HG03432 (cell line): ENCODE measurements at regions not wholly inside any gene's neighbourhood (a gene's known extent, or its start where the extent isn't known, plus 50 kb on each side); places are given as distances from the start of the nearest gene placed in this dataset.
A peak's percentile ranks its signal among the peaks of the same experiment; 100 is the strongest.
"Not testable (repeated sequence)": the region's sequence is repeated elsewhere in the genome, so short reads cannot be mapped to it uniquely, and the experiment has no call there.

ENCODE experiments used
- ATAC-seq: cut with Tn5 transposase; IDR thresholded peaks from one replicate; pipeline ENCODE4 v1.9.1; 2021; ENCODE audit warnings: mild to moderate bottlenecking, moderate library complexity; ENCODE audit not compliant: unreplicated experiment

- ATAC-seq = no peak
Measured at GRCh38 chr10:22158426-22158825, 59.4 kb downstream of the EBLN1 start.

GRCh38 chr10:22156750-22157149, 61.1 kb downstream of the EBLN1 start:
- ATAC-seq = no peak

GRCh38 chr10:22152403-22152802, 65.4 kb downstream of the EBLN1 start:
- no peak for ATAC-seq

- no peak for ATAC-seq
Measured at GRCh38 chr10:22150842-22151241, 67.0 kb downstream of the EBLN1 start.

- no peak for ATAC-seq
Measured at GRCh38 chr10:22148961-22149360, 68.9 kb downstream of the EBLN1 start.

- not testable (repeated sequence) for ATAC-seq
Measured at GRCh38 chr10:22145873-22146272, 71.9 kb downstream of the EBLN1 start.

GRCh38 chr10:22137542-22137941, 80.3 kb downstream of the EBLN1 start:
- ATAC-seq = no peak

DNA sequence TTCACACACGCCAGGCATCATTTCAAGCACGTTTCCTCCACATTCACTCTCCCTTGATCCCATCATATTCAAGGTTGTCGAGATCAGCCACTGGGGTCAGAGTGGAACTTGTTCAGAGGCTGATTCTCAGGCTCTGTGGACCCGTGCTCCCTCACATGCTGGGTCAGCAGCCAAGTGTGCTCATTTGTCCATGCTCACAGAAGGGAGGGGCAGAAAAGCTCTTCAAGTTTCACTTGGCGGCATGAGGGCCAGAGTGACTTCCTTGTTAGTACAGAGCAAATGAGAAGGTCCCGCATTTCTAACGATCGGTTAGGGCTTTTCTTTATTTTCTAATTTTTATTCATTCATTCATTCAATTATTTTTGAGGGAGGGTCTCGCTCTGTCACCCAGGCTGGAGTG, 82.2 kb downstream of the EBLN1 start:
- ATAC-seq = no peak

GRCh38 chr10:22133749-22134624, 83.8 kb downstream of the EBLN1 start:
- peak; percentile 84 for ATAC-seq

GRCh38 chr10:22130824-22131223, 87.0 kb downstream of the EBLN1 start:
- not testable (repeated sequence) for ATAC-seq

DNA sequence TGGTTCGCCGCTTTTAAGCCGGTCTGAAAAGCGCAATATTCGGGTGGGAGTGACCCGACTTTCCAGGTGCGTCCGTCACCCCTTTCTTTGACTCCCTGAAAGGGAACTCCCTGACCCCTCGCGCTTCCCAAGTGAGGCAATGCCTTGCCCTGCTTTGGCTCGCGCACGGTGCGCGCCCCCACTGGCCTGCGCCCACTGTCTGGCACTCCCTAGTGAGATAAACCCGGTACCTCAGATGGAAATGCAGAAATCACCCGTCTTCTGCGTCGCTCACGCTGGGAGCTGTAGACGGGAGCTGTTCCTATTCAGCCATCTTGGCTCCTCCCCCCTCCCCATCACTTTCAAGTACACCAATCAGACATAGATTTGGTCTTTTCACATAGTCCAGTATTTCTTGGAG, 88.2 kb downstream of the EBLN1 start:
- not testable (repeated sequence) for ATAC-seq

- not testable (repeated sequence) for ATAC-seq
Measured at GRCh38 chr10:22121181-22121580, 96.6 kb downstream of the EBLN1 start.

- not testable (repeated sequence) for ATAC-seq
Measured at GRCh38 chr10:22120072-22120471, 97.7 kb downstream of the EBLN1 start.

- not testable (repeated sequence) for ATAC-seq
Measured at GRCh38 chr10:22119575-22119974, 98.2 kb downstream of the EBLN1 start.

DNA sequence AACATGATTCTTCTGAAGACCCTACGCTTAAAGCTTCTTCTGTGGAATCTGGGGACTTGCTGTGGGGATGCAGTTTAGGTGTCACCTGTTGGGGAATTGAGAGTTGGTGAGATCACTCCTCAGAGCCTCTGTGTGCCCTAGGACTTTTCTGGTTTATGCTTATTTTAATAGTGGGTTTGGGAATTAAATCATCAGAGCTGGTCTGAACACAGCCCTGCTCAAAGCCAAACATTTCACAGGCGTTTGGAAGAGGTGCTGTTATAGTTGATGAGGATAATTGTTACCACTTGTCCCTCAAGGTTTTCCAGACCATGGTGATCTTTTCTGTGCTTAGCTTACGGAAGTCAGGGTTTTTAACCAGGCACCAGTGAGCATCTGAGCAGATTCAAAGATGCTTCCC, 106.1 kb downstream of the EBLN1 start:
- no peak for ATAC-seq

DNA sequence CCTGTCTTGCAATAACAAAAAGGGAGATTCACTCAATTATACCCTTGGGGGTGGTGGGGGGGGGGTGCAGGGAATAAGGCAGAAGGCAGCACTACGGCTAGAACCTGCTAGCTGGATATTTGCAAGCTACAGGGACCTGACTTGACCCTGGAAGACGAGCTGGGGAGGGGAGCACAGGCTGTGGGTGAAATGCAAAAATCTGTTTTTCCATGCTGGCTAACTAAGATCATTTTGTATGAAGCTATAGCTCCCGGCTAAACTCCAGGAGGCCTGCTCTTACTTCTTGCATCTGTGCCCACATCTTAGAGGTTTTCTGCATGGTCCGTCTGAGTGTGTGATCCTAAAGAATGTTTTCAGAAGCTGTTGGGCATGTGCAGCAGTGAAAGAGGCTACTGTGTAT, 106.6 kb downstream of the EBLN1 start:
- no peak for ATAC-seq

GRCh38 chr10:22110761-22111160, 107.1 kb downstream of the EBLN1 start:
- no peak for ATAC-seq

GRCh38 chr10:22105270-22105669, 101.7 kb upstream of the DNAJC1 start:
- ATAC-seq = no peak

DNA sequence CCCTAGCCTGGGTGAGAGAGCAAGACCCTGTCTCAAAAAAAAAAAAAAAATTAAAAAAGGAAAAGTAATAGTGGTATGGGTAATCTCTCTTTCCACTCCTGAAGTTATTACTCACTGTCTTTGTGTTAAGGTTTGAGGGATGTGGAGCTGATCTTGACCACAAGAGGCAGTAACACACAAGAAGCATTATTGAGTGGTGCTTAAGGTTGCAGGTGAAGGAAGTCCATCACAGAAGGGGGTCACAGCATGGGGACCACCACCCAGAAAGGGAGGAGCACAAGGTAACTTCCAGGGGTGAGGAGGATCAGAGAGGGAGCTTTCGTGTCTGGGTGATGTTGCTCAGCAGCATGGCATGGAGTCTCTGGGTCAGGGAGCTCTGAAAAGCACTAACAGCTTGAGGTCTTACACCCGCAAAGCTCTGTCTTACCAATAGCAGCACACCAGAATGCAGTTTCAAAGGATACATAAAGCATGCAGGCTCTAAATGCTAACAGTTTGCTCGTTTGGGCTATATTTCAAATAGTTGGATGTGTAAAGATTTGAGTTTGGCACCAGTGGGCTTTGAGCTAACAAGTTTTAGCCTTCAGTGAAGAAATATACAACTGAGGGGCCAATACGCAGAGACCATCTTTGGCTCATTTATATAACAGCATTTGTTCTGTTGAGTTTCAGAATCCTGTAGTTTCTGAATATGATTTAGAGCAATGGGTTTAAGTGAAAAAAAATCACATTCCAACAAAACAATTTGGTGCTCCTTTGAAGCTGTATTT, 100.4 kb upstream of the DNAJC1 start:
- no peak for ATAC-seq

DNA sequence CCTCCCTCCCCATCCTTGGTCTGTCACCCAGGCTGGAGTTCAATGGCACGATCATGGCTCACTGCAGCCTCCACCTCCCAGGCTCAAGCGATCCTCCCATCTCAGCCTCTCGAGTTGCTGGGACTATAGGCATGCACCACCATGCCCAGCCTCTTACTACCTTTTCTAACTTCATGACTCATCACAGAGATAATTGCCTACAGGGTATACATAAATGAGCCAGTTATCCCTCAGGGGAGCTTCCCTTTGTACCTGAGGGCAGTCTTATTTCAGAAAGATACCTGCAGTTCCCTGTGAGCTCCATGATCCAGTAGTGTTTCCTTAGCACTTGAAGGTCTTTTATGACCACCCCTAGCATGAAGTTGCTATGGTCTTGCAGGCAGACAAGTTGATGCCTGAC, 94.2 kb upstream of the DNAJC1 start:
- no peak for ATAC-seq

GRCh38 chr10:22091260-22091659, 87.7 kb upstream of the DNAJC1 start:
- not testable (repeated sequence) for ATAC-seq

DNA sequence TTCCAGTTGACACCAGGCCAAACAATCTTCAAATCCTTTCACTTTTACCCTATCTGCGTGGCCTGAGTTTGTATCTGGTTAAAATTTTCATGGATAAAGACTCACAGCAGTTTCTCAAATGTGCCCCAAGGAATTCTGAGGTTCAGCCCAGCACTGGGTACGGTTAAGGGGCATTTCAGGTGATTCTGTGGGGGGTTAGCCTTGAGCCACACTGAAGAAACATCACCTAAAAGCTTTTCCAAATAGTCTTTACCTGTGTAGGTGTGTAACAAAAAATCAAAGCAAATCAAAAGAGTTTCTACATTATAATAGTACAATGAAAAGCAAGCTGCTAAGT, 83.8 kb upstream of the DNAJC1 start:
- no peak for ATAC-seq
